Heart left ventricle (tissue), 16 donors: ENCODE measurements at regions not wholly inside any gene's neighbourhood (a gene's known extent, or its start where the extent isn't known, plus 50 kb on each side); places are given as distances from the start of the nearest gene placed in this dataset.

Source experiments
- ATAC-seq, 4 donors: fragments of 200-7000 bp; cut with Tn5 transposase; one replicate each; pipeline ENCODE4 v1.9.1; 2020 to 2022; ENCODE audit warnings: moderate library complexity in 4 of 4, mild to moderate bottlenecking in 3 of 4, moderate number of reproducible peaks in 1 of 4
- DNase-seq, 5 donors: peaks; one replicate each; pipeline ENCODE4 v3.0.0-alpha.2; 2020
- H3K27ac ChIP-seq, 12 donors: fragments of 200-600 bp; sonication (generic) in 4 of 12; one replicate each; pipeline versions ENCODE4 v1.5.0 to v1.8.0; 2016 to 2022; ENCODE audit warnings: mild to moderate bottlenecking in 2 of 12
- H3K27me3 ChIP-seq, 9 donors: fragments of 200-600 bp; sonication (generic) in 2 of 9; one replicate each; pipeline versions ENCODE4 v1.5.1 to v1.8.0; 2016 to 2022; ENCODE audit warnings: mild to moderate bottlenecking in 3 of 9
- H3K36me3 ChIP-seq, 9 donors: fragments of 200-600 bp; sonication (generic) in 2 of 9; one replicate each; pipeline versions ENCODE4 v1.5.0 to v1.8.0; 2018 to 2022; ENCODE audit warnings: mild to moderate bottlenecking in 2 of 9
- H3K4me1 ChIP-seq, 12 donors: fragments of 200-600 bp; sonication (generic) in 4 of 12; one replicate each; pipeline versions ENCODE4 v1.5.0 to v1.8.0; 2016 to 2022; ENCODE audit warnings: mild to moderate bottlenecking in 3 of 12
- H3K4me3 ChIP-seq, 12 donors: fragments of 200-600 bp; sonication (generic) in 4 of 12; one replicate each; pipeline versions ENCODE4 v1.5.0 to v1.8.0; 2017 to 2022; ENCODE audit warnings: mild to moderate bottlenecking in 9 of 12, moderate library complexity in 4 of 12
- H3K9me3 ChIP-seq, 12 donors: fragments of 200-600 bp; sonication (generic) in 4 of 12; one replicate each; pipeline versions ENCODE4 v1.5.0 to v1.8.0; 2016 to 2022; ENCODE audit warnings: mild to moderate bottlenecking in 1 of 12
- CTCF ChIP-seq, 12 donors: fragments of 200-600 bp; sonication (generic) in 4 of 12; IDR thresholded peaks; one replicate each; pipeline versions ENCODE4 v1.5.0 to v1.8.0; 2018 to 2022; ENCODE audit warnings: antibody characterized with exemption in 12 of 12, mild to moderate bottlenecking in 5 of 12
- POLR2A ChIP-seq, 2 donors: fragments of 450-650 bp; IDR thresholded peaks; one replicate each; pipeline ENCODE4 v1.6.1; 2017; ENCODE audit warnings: antibody characterized with exemption in 2 of 2, mild to moderate bottlenecking in 2 of 2, moderate library complexity in 2 of 2
- WGBS, 4 donors: extraction: QIAGEN DNeasy Blood & Tissue Kit in 2 of 4; methylation state at CpG; one replicate each; pipeline versions ENCODE4 v1.1.5 to v1.1.7; 2013 to 2018; 5-methylcytosine and 5-hydroxymethylcytosine counted together
- intact Hi-C, 10 donors: fragments of 100-400 bp; cut with DNase I; formaldehyde crosslinking; loops; one replicate each; pipeline versions ENCODE4 v1.11.1 to v1.14.2; 2022
- donor health status: ischemic (EF 13 %, LVEDD 7.1; RV severe dilation, severe dysfunction).
- donor health status: healthy with polysubstance abuse.
- donor health status: DM: no; HTN: yes; CAD: no.
- donor health status: DM: no; HTN: no; CAD: no.
- donor health status: ischemic (EF 25% LVEDD 6.9; RV normal size, moderate dysfunction).
- donor health status: ischemic (EF 25% LVEDD 5.7; RV mildly dilated, moderate dysfunction).
- donor health status: healthy.
- donor health status: DM: yes; HTN: yes; CAD: no.
- donor health status: ischemic (EF 35%, LVEDD 5.7; RV mildly dilated, moderate dysfunction).
- donor health status: nonischemic (EF 11% LVEDD 7.7; RV severe dilation, severe dysfunction).
- donor health status: DM: yes; HTN: yes; CAD: no.
- donor health status: PGD.
- donor health status: ischemic (EF 29% LVEDD 5.4; RV normal size, mild dysfunction).
- donor health status: nonischemic (EF 23%, LVEDD 6.1; RV moderate dilation, normal function).

- 95 to 99% (median 97%) methylated on average over 3 of the region's 3 CpGs for WGBS, 4 donors
- H3K4me1 ChIP-seq: peaks cover 0 to 11% (median 0%) of the 10 kb centered on the region in 12 donors
- H3K27me3 ChIP-seq: no peaks in the 10 kb centered on the region
- no peak for TF ChIP-seq CTCF (IDR thresholded peaks at IDR 0.05)
- TF ChIP-seq POLR2A (IDR thresholded peaks at IDR 0.05): no peak
- no peak for DNase-seq
- H3K4me3 ChIP-seq: no peak overlapping the region
- no peaks in the 10 kb centered on the region for H3K36me3 ChIP-seq
- no peak overlapping the region for H3K27ac ChIP-seq
- H3K9me3 ChIP-seq: no peaks in the 10 kb centered on the region
- intact Hi-C loops: loop anchor here in 1 of 10 donors (10.0 kb wide), 1 partner anchor 243 kb away; the partner anchor contains the start of gene JUN
- no peak for ATAC-seq
Measured at GRCh38 chr1:59028048-59028447, 244.2 kb upstream of the JUN start.

- Histone ChIP-seq H3K4me3 (no peak overlapping the region), H3K27me3 (no peaks in the 10 kb centered on the region), H3K9me3 (no peaks in the 10 kb centered on the region), H3K27ac (no peak overlapping the region), H3K4me1 (peaks cover 0 to 11% (median 0%) of the 10 kb centered on the region in 12 donors), H3K36me3 (no peaks in the 10 kb centered on the region)
- TF ChIP-seq CTCF (IDR thresholded peaks at IDR 0.05) (no peak), POLR2A (IDR thresholded peaks at IDR 0.05) (no peak)
- WGBS, 4 donors: 79 to 84% (median 84%) methylated on average over 5 of the region's 5 CpGs
- ATAC-seq: no peak
- intact Hi-C loops: loop anchor here in 1 of 10 donors (10.0 kb wide), 1 partner anchor 245 kb away; the partner anchor contains the start of gene JUN
- DNase-seq: no peak
Measured at GRCh38 chr1:59029411-59030167, 245.7 kb upstream of the JUN start.

DNA sequence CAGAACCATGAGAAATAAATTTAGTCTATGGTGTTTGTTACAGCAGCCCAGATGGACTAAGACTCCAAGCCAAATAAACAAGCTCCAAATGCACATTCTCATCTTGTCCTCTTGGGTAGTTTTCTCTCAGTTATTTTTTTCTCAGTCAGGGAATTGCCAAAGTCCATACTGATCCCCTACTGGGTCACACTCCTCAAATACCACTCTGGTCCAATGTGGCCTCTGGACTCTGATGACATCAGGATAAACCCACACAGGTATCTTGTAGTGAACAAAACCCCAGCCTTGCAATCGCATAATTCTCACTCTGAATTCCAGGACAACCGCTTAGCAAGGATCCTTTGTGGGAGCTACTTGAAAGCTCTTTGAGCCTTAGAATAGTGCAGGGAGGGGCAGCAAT is 248.4 kb upstream of the JUN start:
- DNase-seq: no peak
- Histone ChIP-seq H3K27me3 (no peaks in the 10 kb centered on the region), H3K36me3 (no peaks in the 10 kb centered on the region), H3K4me3 (no peak overlapping the region), H3K27ac (no peak overlapping the region), H3K9me3 (no peaks in the 10 kb centered on the region), H3K4me1 (no peaks in the 10 kb centered on the region)
- intact Hi-C loops: no loop called here
- TF ChIP-seq CTCF (IDR thresholded peaks at IDR 0.05) (no peak), POLR2A (IDR thresholded peaks at IDR 0.05) (no peak)
- no peak for ATAC-seq
- 95 to 100% (median 99%) methylated on average over 2 of the region's 2 CpGs for WGBS, 4 donors

GRCh38 chr1:59033761-59034160 is 249.9 kb upstream of the JUN start:
- intact Hi-C loops: no loop called here

More at GRCh38 chr1:59033761-59034160, 249.9 kb upstream of the JUN start:
- no peak for TF ChIP-seq CTCF (IDR thresholded peaks at IDR 0.05)
- no peak for TF ChIP-seq POLR2A (IDR thresholded peaks at IDR 0.05)
- no peak for ATAC-seq
- Histone ChIP-seq H3K4me1 (no peaks in the 10 kb centered on the region), H3K4me3 (no peak overlapping the region), H3K27ac (no peak overlapping the region), H3K36me3 (no peaks in the 10 kb centered on the region), H3K27me3 (no peaks in the 10 kb centered on the region), H3K9me3 (no peaks in the 10 kb centered on the region)
- no peak for DNase-seq
- 90 to 97% (median 96%) methylated on average over 4 of the region's 4 CpGs for WGBS, 4 donors
